Mesendoderm (in vitro differentiated cells): ENCODE measurements at regions not wholly inside any gene's neighbourhood (a gene's known extent, or its start where the extent isn't known, plus 50 kb on each side); places are given as distances from the start of the nearest gene placed in this dataset.

Source experiments
- DNase-seq: peaks from one replicate; pipeline ENCODE4 v3.0.0; 2013
- H2AK5ac ChIP-seq: 2 replicates; pipeline ENCODE4 v1.6.1; 2013; ENCODE audit warnings: low read length, inconsistent platforms
- H2BK120ac ChIP-seq: 2 replicates; pipeline ENCODE4 v1.6.1; 2013; ENCODE audit warnings: low read depth, mild to moderate bottlenecking, low read length, moderate library complexity, mixed read lengths
- H2BK15ac ChIP-seq: replicated peaks from 2 replicates; pipeline ENCODE4 v1.6.1; 2013; ENCODE audit warnings: low read depth, mild to moderate bottlenecking, moderate library complexity
- H2BK5ac ChIP-seq: 2 replicates; pipeline ENCODE4 v1.6.1; 2013; ENCODE audit warnings: low read length, inconsistent platforms
- H3K18ac ChIP-seq: 2 replicates; pipeline ENCODE4 v1.6.1; 2013; ENCODE audit warnings: mild to moderate bottlenecking, low read length, mixed read lengths
- H3K23ac ChIP-seq: one replicate; pipeline ENCODE4 v1.6.1; 2013; ENCODE audit warnings: low read length
- H3K27ac ChIP-seq: 2 replicates; pipeline ENCODE4 v1.5.1; 2013; ENCODE audit warnings: low read depth, mild to moderate bottlenecking, inconsistent platforms, low read length, moderate library complexity
- H3K27me3 ChIP-seq: 2 replicates; pipeline ENCODE4 v1.6.1; 2013; ENCODE audit warnings: low read length, control low read depth, mild to moderate bottlenecking, inconsistent platforms; ENCODE audit not compliant: insufficient read depth, poor library complexity
- H3K36me3 ChIP-seq: 2 replicates; pipeline ENCODE4 v1.6.1; 2013; ENCODE audit warnings: low read length, inconsistent platforms; ENCODE audit not compliant: control insufficient read depth, insufficient read depth
- H3K4ac ChIP-seq: one replicate; pipeline ENCODE4 v1.6.1; 2013; ENCODE audit warnings: low read depth, mild to moderate bottlenecking, low read length, moderate library complexity
- H3K4me1 ChIP-seq: 2 replicates; pipeline ENCODE4 v1.6.1; 2013; ENCODE audit warnings: low read depth, low read length, inconsistent platforms; ENCODE audit not compliant: control insufficient read depth
- H3K4me2 ChIP-seq: 2 replicates; pipeline ENCODE4 v1.6.1; 2013; ENCODE audit warnings: low read length
- H3K4me3 ChIP-seq: 2 replicates; pipeline ENCODE4 v1.5.1; 2013; ENCODE audit warnings: mild to moderate bottlenecking, low read length
- H3K56ac ChIP-seq: one replicate; pipeline ENCODE4 v1.6.1; 2013; ENCODE audit warnings: low read length
- H3K79me1 ChIP-seq: 2 replicates; pipeline ENCODE4 v1.6.1; 2013; ENCODE audit warnings: low read length, inconsistent platforms
- H3K79me2 ChIP-seq: 2 replicates; pipeline ENCODE4 v1.6.1; 2013; ENCODE audit warnings: mild to moderate bottlenecking, low read length; ENCODE audit not compliant: control insufficient read depth, insufficient read depth
- H3K9ac ChIP-seq: 2 replicates; pipeline ENCODE4 v1.6.1; 2013; ENCODE audit warnings: low read length, inconsistent platforms
- H4K5ac ChIP-seq: one replicate; pipeline ENCODE4 v1.6.1; 2013; ENCODE audit warnings: low read length
- H4K8ac ChIP-seq: one replicate; pipeline ENCODE4 v1.6.1; 2013; ENCODE audit warnings: low read depth, mild to moderate bottlenecking, control low read depth, low read length, moderate library complexity
- WGBS: extraction: QIAGEN DNeasy Blood & Tissue Kit; methylation state at CpG from one replicate; pipeline ENCODE4 v1.1.7; 2013; ENCODE audit warnings: low lambda C conversion rate, missing lambda C conversion rate; ENCODE audit not compliant: insufficient coverage; ENCODE audit errors: extremely low coverage; 5-methylcytosine and 5-hydroxymethylcytosine counted together

DNA sequence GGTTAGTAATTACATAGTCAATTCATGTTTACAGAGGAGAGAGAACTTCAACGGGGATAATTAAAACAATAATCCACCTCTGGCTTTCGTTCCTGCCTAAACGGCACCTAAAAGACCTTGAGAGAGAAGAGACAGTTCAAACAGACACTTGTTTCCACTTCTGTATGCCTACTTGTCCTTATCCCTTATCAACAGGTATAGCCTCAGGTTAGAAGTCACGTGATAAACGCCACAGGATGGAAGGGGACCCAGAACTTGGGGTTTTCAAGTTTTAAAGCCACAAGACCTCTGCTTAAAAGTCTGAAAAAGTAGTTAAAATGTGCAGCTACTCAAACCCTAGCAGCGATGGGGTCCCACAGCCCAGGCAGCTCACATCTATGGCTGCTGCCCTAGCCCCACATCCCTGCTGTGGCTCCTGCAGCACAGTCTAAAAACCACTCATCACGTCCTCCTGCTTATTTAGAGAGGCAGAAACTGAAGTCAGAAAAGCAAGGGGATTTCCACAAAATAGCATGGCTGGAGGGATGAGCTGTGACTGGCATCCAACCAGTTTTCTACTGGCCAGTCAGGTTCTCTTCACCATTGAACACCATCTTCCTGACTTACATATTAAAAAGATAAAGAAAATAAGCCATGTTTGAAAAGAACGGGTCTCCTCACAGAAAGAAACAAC lies 51.2 kb upstream of the SEC16B start:
- DNase-seq, result no peak
- no peaks in the 10 kb centered on the region for H3K79me1 ChIP-seq
- WGBS, result no CpG with 5 or more reads among the region's 8 CpGs
- H3K36me3 ChIP-seq, result no peaks in the 10 kb centered on the region
- H3K79me2 ChIP-seq, result no peaks in the 10 kb centered on the region
- H2AK5ac ChIP-seq, result no peak overlapping the region
- no peaks in the 10 kb centered on the region for H3K4me1 ChIP-seq
- H4K8ac ChIP-seq, result no peak overlapping the region
- H3K27me3 ChIP-seq, result no peaks in the 10 kb centered on the region
- H3K18ac ChIP-seq, result no peak overlapping the region
- H3K9ac ChIP-seq, result no peak overlapping the region
- H3K4me2 ChIP-seq, result no peak overlapping the region
- no peak overlapping the region for H3K23ac ChIP-seq
- no peak overlapping the region for H2BK120ac ChIP-seq
- H4K5ac ChIP-seq, result no peak overlapping the region
- H3K27ac ChIP-seq, result no peak overlapping the region
- no peak overlapping the region for H3K56ac ChIP-seq
- no peak overlapping the region for H3K4ac ChIP-seq
- H3K4me3 ChIP-seq, result no peak overlapping the region
- H2BK15ac ChIP-seq, result no peak overlapping the region
- H2BK5ac ChIP-seq, result no peak overlapping the region

DNA sequence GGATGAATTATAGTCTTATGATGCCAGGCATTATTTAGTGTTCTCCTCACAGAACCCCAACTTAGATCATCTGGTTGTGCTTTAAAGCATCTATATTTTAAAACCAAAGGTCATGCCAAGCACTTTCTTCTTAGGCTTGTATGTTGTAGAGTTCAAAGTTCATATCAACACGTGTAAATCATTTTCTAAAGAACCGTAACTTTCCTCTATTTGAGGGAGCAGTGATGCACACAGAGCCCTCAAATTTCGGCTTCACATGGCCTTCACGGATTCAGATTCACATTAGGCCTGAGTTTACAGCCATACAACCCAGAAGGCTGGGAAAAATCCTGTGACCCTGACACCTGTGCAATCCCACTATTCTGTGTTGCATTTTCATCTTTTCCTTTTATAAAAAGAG lies 52.1 kb upstream of the SEC16B start:
- Histone ChIP-seq H4K8ac (no peak overlapping the region), H3K79me2 (no peaks in the 10 kb centered on the region), H3K23ac (no peak overlapping the region), H3K56ac (no peak overlapping the region), H2BK5ac (no peak overlapping the region), H3K27me3 (no peaks in the 10 kb centered on the region), H3K27ac (no peak overlapping the region), H2BK120ac (no peak overlapping the region), H3K4me3 (no peak overlapping the region), H3K9ac (no peak overlapping the region), H3K4me2 (no peak overlapping the region), H3K36me3 (no peaks in the 10 kb centered on the region), H3K18ac (no peak overlapping the region), H3K79me1 (no peaks in the 10 kb centered on the region), H2BK15ac (no peak overlapping the region), H2AK5ac (no peak overlapping the region), H4K5ac (no peak overlapping the region), H3K4me1 (no peaks in the 10 kb centered on the region), H3K4ac (no peak overlapping the region)
- no peak for DNase-seq
- WGBS, result no CpG with 5 or more reads among the region's 4 CpGs

DNA sequence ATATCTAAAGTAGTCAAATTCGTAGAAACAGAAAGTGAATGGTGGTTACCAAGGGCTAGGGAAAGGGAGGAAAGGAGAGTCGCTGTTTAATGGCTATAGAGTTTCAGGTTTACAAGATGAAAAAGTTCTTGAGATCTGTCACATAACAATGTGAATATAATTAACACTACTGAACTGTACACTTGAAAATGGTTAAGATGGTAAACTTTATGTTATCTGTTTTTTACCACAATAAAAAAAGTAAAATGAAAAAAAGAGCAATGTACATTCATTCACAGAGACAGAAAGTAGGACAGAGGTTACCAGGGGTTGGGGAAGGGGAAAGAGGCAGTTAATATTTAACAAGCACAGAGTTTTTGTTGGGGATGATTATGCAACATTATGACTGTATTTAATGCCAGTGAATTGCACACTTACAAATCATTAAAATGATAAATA lies 53.3 kb upstream of the SEC16B start:
- Histone ChIP-seq H3K56ac (no peak overlapping the region), H3K36me3 (no peaks in the 10 kb centered on the region), H3K4me1 (no peaks in the 10 kb centered on the region), H2BK5ac (no peak overlapping the region), H3K79me2 (no peaks in the 10 kb centered on the region), H3K79me1 (no peaks in the 10 kb centered on the region), H3K18ac (no peak overlapping the region), H3K4me2 (no peak overlapping the region), H2BK120ac (no peak overlapping the region), H3K9ac (no peak overlapping the region), H3K23ac (no peak overlapping the region), H4K5ac (no peak overlapping the region), H2AK5ac (no peak overlapping the region), H2BK15ac (no peak overlapping the region), H3K27ac (no peak overlapping the region), H4K8ac (no peak overlapping the region), H3K4me3 (no peak overlapping the region), H3K27me3 (no peaks in the 10 kb centered on the region), H3K4ac (no peak overlapping the region)
- no peak for DNase-seq
- no CpG with 5 or more reads among the region's 2 CpGs for WGBS

DNA sequence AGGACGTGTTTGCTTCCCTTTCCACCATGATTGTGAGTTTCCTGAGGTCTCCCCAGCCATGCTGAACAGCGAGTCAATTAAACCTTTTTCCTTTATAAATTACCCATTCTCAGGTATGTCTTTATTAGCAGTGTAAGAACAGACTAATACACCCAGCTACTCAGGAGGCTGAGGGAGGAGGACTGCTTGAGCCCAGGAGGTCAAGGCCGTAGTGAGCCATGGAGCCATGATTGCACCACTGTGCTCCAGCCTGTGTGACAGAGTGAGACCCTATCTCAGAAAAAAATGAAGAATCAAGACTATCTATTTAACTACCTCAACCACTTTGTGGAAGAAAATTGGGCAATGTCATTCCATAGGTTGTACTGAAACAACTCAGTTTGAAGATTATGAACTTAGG lies 54.6 kb upstream of the SEC16B start:
- Histone ChIP-seq H3K18ac (no peak overlapping the region), H4K8ac (no peak overlapping the region), H3K36me3 (no peaks in the 10 kb centered on the region), H3K4me3 (no peak overlapping the region), H3K27me3 (no peaks in the 10 kb centered on the region), H3K9ac (no peak overlapping the region), H3K23ac (no peak overlapping the region), H2BK120ac (no peak overlapping the region), H2AK5ac (no peak overlapping the region), H3K79me1 (no peaks in the 10 kb centered on the region), H3K56ac (no peak overlapping the region), H2BK15ac (no peak overlapping the region), H3K27ac (no peak overlapping the region), H2BK5ac (no peak overlapping the region), H3K79me2 (no peaks in the 10 kb centered on the region), H4K5ac (no peak overlapping the region), H3K4ac (no peak overlapping the region), H3K4me2 (no peak overlapping the region), H3K4me1 (no peaks in the 10 kb centered on the region)
- DNase-seq, result no peak
- WGBS, result no CpG with 5 or more reads among the region's 3 CpGs

DNA sequence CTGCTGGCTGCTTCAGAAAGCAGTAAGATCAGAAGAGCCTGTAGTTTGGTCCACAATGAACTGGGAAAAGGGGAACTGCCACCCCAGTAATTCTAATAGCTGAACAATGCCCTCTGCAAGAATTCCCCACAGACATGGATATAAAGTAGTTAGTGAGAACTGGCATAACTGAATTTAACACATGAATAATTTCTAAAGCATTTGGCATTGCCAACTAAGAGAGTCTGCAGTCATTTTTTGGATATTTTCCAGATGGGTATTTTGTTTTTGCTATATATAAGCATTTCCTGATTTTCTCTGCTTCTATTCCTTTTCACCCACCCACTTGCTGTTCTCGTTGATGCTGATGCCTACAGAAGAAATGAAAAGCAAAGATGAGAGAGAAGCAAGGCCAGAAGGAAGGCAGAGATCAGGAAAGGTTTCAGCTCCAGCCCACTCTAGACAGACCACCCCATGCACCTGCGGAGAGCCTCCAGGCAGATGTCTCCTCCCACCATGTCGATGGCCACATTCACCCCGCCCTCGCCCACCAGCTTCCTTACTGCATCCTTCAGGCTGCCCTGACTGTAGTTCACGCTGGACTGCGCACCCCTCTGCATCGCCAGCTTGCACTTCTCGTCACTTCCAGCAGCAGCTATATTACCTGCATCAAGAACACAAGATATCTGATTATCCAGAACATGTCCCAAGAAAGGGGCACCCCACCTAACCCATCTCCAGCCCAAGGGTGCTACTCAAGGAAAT lies 55.9 kb upstream of the SEC16B start:
- Histone ChIP-seq H3K4me3 (no peak overlapping the region), H3K27ac (no peak overlapping the region), H3K9ac (no peak overlapping the region), H3K23ac (no peak overlapping the region), H3K27me3 (no peaks in the 10 kb centered on the region), H2BK120ac (no peak overlapping the region), H2AK5ac (no peak overlapping the region), H2BK5ac (no peak overlapping the region), H3K79me1 (no peaks in the 10 kb centered on the region), H3K4me2 (no peak overlapping the region), H4K8ac (no peak overlapping the region), H3K4me1 (no peaks in the 10 kb centered on the region), H3K36me3 (no peaks in the 10 kb centered on the region), H3K18ac (no peak overlapping the region), H3K56ac (no peak overlapping the region), H2BK15ac (no peak overlapping the region), H4K5ac (no peak overlapping the region), H3K4ac (no peak overlapping the region), H3K79me2 (no peaks in the 10 kb centered on the region)
- WGBS, result no CpG with 5 or more reads among the region's 9 CpGs
- DNase-seq, result no peak
